Kidney (tissue), 13 donors: ENCODE measurements at regions not wholly inside any gene's neighbourhood (a gene's known extent, or its start where the extent isn't known, plus 50 kb on each side); places are given as distances from the start of the nearest gene placed in this dataset.
"Not testable (repeated sequence)": the region's sequence is repeated elsewhere in the genome, so short reads cannot be mapped to it uniquely, and the experiment has no call there.

Source experiments
- DNase-seq, 5 donors: peaks; one replicate each; pipeline ENCODE4 v3.0.0-alpha.2; 2013 to 2020
- FAIRE-seq: peaks from 2 replicates; lab custom pipeline; 2012; peaks lifted over from hg19 to GRCh38; lab: Jason Lieb, UNC
- H3K27ac ChIP-seq, 2 donors: one replicate each; pipeline ENCODE4 v1.7.0; 2013; ENCODE audit warnings: low read depth in 2 of 2, low read length in 2 of 2, inconsistent platforms in 1 of 2
- H3K27me3 ChIP-seq: one replicate; pipeline ENCODE4 v1.7.1; 2013; ENCODE audit warnings: low read length, inconsistent platforms; ENCODE audit not compliant: control insufficient read depth, insufficient read depth
- H3K36me3 ChIP-seq, 3 donors: one replicate each; pipeline versions ENCODE4 v1.7.0 to v1.7.1; 2013; ENCODE audit warnings: low read length in 3 of 3, control low read depth in 1 of 3, inconsistent platforms in 1 of 3; ENCODE audit not compliant: insufficient read depth in 3 of 3, control insufficient read depth in 2 of 3
- H3K4me1 ChIP-seq, 3 donors: one replicate each; pipeline versions ENCODE4 v1.7.0 to v1.7.1; 2013; ENCODE audit warnings: low read length in 3 of 3, inconsistent platforms in 1 of 3, low read depth in 1 of 3; ENCODE audit not compliant: control insufficient read depth in 2 of 3, insufficient read depth in 2 of 3
- H3K4me3 ChIP-seq, 3 donors: one replicate each; pipeline versions ENCODE4 v1.7.0 to v1.8.1; 2013; ENCODE audit warnings: low read length in 3 of 3, control low read depth in 1 of 3, inconsistent platforms in 1 of 3
- H3K9ac ChIP-seq, 3 donors: one replicate each; pipeline versions ENCODE4 v1.7.0 to v1.7.1; 2013; ENCODE audit warnings: low read length in 3 of 3, control low read depth in 1 of 3, inconsistent platforms in 1 of 3
- H3K9me3 ChIP-seq, 3 donors: one replicate each; pipeline versions ENCODE4 v1.7.0 to v1.7.1; 2013; ENCODE audit warnings: low read length in 3 of 3, control low read depth in 1 of 3, inconsistent platforms in 1 of 3; ENCODE audit not compliant: control insufficient read depth in 2 of 3, insufficient read depth in 1 of 3
- intact Hi-C: fragments of 100-400 bp; cut with DNase I; formaldehyde crosslinking; loops from one replicate; pipeline ENCODE4 v1.11.1; 2022
- TF ChIP-seq, protein P1 (sequence below): IDR thresholded peaks from 3 replicates; pipeline ENCODE4 v1.5.1; 2012; ENCODE audit warnings: mild to moderate bottlenecking, moderate library complexity, borderline replicate concordance; ENCODE audit not compliant: insufficient read depth; ENCODE audit errors: extremely low read depth
- donor health status: control.
- donor health status: control.
- donor health status: control.
- donor health status: control.
- donor health status: control.
- donor health status: DM: yes; HTN: yes; CAD: no.
- donor health status: Normal renal cell carcinoma (clear cell type).

DNA sequence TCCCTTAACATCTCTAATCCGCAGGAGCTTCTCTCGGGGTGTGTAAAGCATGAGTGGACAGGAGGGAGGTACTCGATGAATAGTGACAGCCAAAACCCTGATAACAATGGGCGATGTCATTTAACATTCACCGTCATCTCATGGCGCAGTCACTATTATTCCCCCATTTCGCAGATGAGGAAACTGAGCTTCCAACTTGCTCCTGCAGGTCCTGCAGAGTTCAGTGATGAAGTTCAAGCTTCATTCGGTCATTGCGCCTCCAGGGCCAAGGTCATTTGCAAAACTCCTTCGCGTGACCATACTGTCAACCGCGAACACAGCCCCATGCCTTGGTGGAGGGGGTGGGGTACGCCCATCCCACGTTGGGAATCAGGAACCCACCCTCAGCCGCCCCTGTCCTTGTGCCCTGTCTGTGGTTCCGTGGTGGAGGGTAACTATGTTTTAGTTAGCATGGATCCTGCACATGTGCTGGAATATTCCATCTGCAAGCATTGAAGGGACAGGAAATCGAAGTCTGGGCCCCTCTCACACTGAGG, 215.5 kb downstream of the TFCP2L1 start:
- Histone ChIP-seq H3K4me1 (no peaks in the 10 kb centered on the region), H3K9ac (no peak overlapping the region), H3K9me3 (no peaks in the 10 kb centered on the region), H3K27me3 (peaks cover 2% of the 10 kb centered on the region), H3K27ac (no peak overlapping the region), H3K36me3 (no peaks in the 10 kb centered on the region), H3K4me3 (no peak overlapping the region)
- no peak for FAIRE-seq
- TF ChIP-seq, protein P1, sequence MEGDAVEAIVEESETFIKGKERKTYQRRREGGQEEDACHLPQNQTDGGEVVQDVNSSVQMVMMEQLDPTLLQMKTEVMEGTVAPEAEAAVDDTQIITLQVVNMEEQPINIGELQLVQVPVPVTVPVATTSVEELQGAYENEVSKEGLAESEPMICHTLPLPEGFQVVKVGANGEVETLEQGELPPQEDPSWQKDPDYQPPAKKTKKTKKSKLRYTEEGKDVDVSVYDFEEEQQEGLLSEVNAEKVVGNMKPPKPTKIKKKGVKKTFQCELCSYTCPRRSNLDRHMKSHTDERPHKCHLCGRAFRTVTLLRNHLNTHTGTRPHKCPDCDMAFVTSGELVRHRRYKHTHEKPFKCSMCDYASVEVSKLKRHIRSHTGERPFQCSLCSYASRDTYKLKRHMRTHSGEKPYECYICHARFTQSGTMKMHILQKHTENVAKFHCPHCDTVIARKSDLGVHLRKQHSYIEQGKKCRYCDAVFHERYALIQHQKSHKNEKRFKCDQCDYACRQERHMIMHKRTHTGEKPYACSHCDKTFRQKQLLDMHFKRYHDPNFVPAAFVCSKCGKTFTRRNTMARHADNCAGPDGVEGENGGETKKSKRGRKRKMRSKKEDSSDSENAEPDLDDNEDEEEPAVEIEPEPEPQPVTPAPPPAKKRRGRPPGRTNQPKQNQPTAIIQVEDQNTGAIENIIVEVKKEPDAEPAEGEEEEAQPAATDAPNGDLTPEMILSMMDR: no peak
- intact Hi-C loops: no loop called here
- DNase-seq: no peak

DNA sequence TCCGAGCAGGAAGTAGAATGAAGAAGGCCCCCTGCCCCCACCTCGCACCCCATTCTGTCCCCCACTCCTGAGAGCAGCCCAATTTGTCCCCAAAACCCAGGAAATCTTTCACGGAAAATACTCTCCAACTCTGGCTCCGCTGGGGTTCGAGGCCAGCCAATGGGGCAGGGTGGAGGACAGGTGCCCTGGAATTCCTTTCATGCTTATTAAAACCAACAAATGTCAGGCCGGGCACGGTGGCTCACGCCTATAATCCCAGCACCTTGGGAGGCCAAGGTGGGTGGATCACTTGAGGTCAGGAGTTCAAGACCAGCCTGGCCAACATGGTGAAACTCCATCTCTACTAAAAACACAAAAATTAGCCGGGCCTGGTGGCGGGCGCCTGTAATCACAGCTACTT, 214.9 kb downstream of the TFCP2L1 start:
- not testable (repeated sequence) for H3K27ac ChIP-seq, H3K9me3 ChIP-seq, H3K27me3 ChIP-seq, H3K4me3 ChIP-seq, H3K9ac ChIP-seq, FAIRE-seq, H3K4me1 ChIP-seq, DNase-seq, H3K36me3 ChIP-seq
- intact Hi-C loops: loop anchor here (5.0 kb wide), 1 partner anchor 368 kb away; no protein-coding TSS in a partner anchor

DNA sequence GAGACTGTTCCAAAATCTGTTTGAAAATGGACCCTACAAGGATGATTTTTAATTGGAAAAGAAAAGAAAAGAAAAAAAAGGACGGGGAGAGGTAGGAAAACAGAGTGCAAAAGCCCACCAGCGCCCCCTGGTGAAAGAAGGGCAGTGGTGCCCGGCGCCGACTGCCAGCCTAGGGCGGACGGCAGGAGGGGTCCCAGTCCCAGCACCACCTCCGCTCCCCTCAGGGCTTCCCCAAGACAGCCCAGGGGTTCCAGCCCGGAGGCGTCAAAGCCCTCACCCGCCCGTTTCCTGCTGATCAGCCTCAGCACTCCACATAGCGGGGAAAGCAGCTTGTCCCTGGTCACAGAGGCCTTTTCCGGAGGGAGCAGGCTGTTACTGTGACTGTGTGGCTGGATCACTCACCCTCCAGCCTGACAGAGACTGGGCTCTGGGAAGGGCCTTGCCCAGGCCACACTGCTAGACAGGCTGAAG, 213.9 kb downstream of the TFCP2L1 start:
- intact Hi-C loops: loop anchor here (5.0 kb wide), 1 partner anchor 369 kb away; no protein-coding TSS in a partner anchor
- TF ChIP-seq, protein P1: peak; percentile 84
- DNase-seq: peak; percentile 74 to 86 (median 83)
- no peaks in the 10 kb centered on the region for H3K27me3 ChIP-seq
- H3K27ac ChIP-seq: no peak overlapping the region
- no peak overlapping the region for H3K9ac ChIP-seq
- no peak overlapping the region for H3K4me3 ChIP-seq
- no peak for FAIRE-seq
- H3K36me3 ChIP-seq: no peaks in the 10 kb centered on the region
- H3K9me3 ChIP-seq: no peaks in the 10 kb centered on the region
- H3K4me1 ChIP-seq: no peaks in the 10 kb centered on the region

DNA sequence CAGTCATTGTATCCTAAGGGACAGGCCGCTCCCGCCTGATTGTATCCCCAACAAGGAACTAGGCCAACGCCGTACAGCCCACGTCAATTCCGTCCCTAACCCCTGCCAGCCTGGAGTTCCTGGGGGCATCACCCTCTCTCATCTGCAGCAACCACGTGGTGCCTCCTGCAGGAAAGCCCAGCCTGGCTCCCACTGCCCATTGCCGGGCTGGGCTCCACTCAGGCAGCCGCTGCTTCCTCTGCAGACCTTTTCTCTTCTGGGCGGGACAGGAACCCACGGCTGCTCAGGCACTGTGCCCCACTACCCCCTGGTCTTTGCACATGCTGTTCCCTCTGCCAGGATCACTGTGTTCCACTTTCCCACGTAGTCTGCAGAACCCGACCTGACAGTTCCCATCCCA, 212.2 kb downstream of the TFCP2L1 start:
- H3K4me3 ChIP-seq: no peak overlapping the region
- H3K4me1 ChIP-seq: no peaks in the 10 kb centered on the region
- intact Hi-C loops: loop anchor here (5.0 kb wide), 1 partner anchor 370 kb away; no protein-coding TSS in a partner anchor
- H3K27me3 ChIP-seq: no peaks in the 10 kb centered on the region
- H3K27ac ChIP-seq: no peak overlapping the region
- DNase-seq (no peak), FAIRE-seq (no peak)
- TF ChIP-seq, protein P1: no peak
- no peak overlapping the region for H3K9ac ChIP-seq
- H3K9me3 ChIP-seq: no peaks in the 10 kb centered on the region
- no peaks in the 10 kb centered on the region for H3K36me3 ChIP-seq
